ENCODE measurements at regions not wholly inside any gene's neighbourhood (a gene's known extent, or its start where the extent isn't known, plus 50 kb on each side); places are given as distances from the start of the nearest gene placed in this dataset.

- no peak for TF ChIP-seq CUX1 (IDR thresholded peaks at IDR 0.05; ENCODE audit: insufficient replicate concordance, low read depth, low read length)
- TF ChIP-seq HDAC2 (IDR thresholded peaks at IDR 0.05): no peak
Observed at GRCh38 chr2:120465989-120466703, 120.2 kb downstream of the INHBB start (continued).

GRCh38 chr2:120466704-120467054 is 120.7 kb downstream of the INHBB start:
- 10% methylated on average over 2 of the region's 2 CpGs for WGBS (ENCODE audit: insufficient coverage, insufficient replicate concordance, low lambda C conversion rate, missing lambda C conversion rate)
- TF ChIP-seq RUNX3 (IDR thresholded peaks at IDR 0.05; ENCODE audit: low read length) (no peak), POLR2AphosphoS5 (IDR thresholded peaks at IDR 0.05; ENCODE audit: low read length) (no peak), SRF (IDR thresholded peaks at IDR 0.05; ENCODE audit: low read depth in 2 of 2, low read length in 2 of 2) (no peak), RFX5 (IDR thresholded peaks at IDR 0.05; ENCODE audit: low read depth, low read length) (no peak), CHD2 (IDR thresholded peaks at IDR 0.05; ENCODE audit: borderline replicate concordance, low read depth, low read length) (no peak), NBN (IDR thresholded peaks at IDR 0.05) (no peak), MLLT1 (IDR thresholded peaks at IDR 0.05) (no peak), IRF5 (IDR thresholded peaks at IDR 0.05; ENCODE audit: borderline replicate concordance) (no peak), RCOR1 (conservative IDR thresholded peaks at IDR 0.05; ENCODE audit: low read depth, low read length) (no peak), NRF1 (conservative IDR thresholded peaks at IDR 0.05; ENCODE audit: low read depth, low read length) (no peak), JUNB (IDR thresholded peaks at IDR 0.05) (no peak), STAT1 (conservative IDR thresholded peaks at IDR 0.05) (no peak), KLF5 (IDR thresholded peaks at IDR 0.05; ENCODE audit: partially characterized antibody) (no peak)
- H3K9me3 ChIP-seq (replicated peaks; ENCODE audit: control insufficient read depth, insufficient read depth, low read length): no peaks in the 10 kb centered on the region
- no peak overlapping the region for H3K4me2 ChIP-seq (ENCODE audit: control insufficient read depth, insufficient read depth)
- no peak overlapping the region for H3K4me3 ChIP-seq
- ChIA-PET CTCF (no interaction called here), POLR2A (no interaction called here), SMC1A (ENCODE audit: uncharacterized antibody, unreplicated experiment) (no interaction called here), RAD21 (ENCODE audit: unreplicated experiment) (no interaction called here)
- no peak for DNase-seq (ENCODE audit: low read depth, low spot score)
- ATAC-seq: no peak
- H3K27me3 ChIP-seq (replicated peaks in 1 of 2; ENCODE audit: control insufficient read depth in 2 of 2, insufficient read depth in 2 of 2, low read length in 1 of 2): no peaks in the 10 kb centered on the region; a peak in 1 of 4 replicates
- in situ Hi-C loops (cut with MboI): no loop called here
- no peak overlapping the region for H3K27ac ChIP-seq (ENCODE audit: control insufficient read depth, insufficient read depth)
- BruUV-seq (replicated peaks): no TSS peak
- no peaks in the 10 kb centered on the region for H3K4me1 ChIP-seq (ENCODE audit: control insufficient read depth, insufficient read depth, low read length)
- intact Hi-C loops (cut with micrococcal nuclease; ENCODE audit: unreplicated experiment): no loop called here
- no peak overlapping the region for H3K9ac ChIP-seq (ENCODE audit: control insufficient read depth, insufficient read depth, low read length)
- H3K36me3 ChIP-seq (ENCODE audit: control insufficient read depth in 2 of 2, insufficient read depth in 2 of 2, low read length in 1 of 2): no peaks in the 10 kb centered on the region
- no peak for FAIRE-seq
- H3K79me2 ChIP-seq (ENCODE audit: control insufficient read depth, insufficient read depth, low read length): no peaks in the 10 kb centered on the region
- H4K20me1 ChIP-seq (ENCODE audit: control insufficient read depth, insufficient read depth): no peaks in the 10 kb centered on the region
- H2AFZ ChIP-seq (ENCODE audit: control insufficient read depth, low read depth, low read length): no peak overlapping the region

Measured in GM12878 (cell line).